ENCODE measurements at regions not wholly inside any gene's neighbourhood (a gene's known extent, or its start where the extent isn't known, plus 50 kb on each side); places are given as distances from the start of the nearest gene placed in this dataset.

GRCh38 chr13:97746649-97747048 is 206.8 kb upstream of the IPO5 start:
- Histone ChIP-seq H2BK5ac (ENCODE audit: low read depth, low read length, poor library complexity, severe bottlenecking) (no peak overlapping the region), H3K27ac (ENCODE audit: insufficient read depth, low read length) (no peak overlapping the region), H3K23ac (ENCODE audit: low read depth, low read length) (no peak overlapping the region), H2BK20ac (ENCODE audit: low read depth, low read length) (no peak overlapping the region), H3K56ac (ENCODE audit: extremely low read depth, insufficient read depth, low read length) (no peak overlapping the region), H2BK120ac (ENCODE audit: low read depth, low read length) (no peak overlapping the region), H3K27me3 (ENCODE audit: control insufficient read depth, insufficient read depth, low read length) (no peaks in the 10 kb centered on the region), H4K20me1 (ENCODE audit: insufficient read depth, low read length) (no peaks in the 10 kb centered on the region), H3K4me2 (ENCODE audit: low read depth, low read length) (no peak overlapping the region), H3K36me3 (ENCODE audit: control insufficient read depth, insufficient read depth, low read length) (no peaks in the 10 kb centered on the region), H3K9me1 (ENCODE audit: insufficient read depth, low read length) (no peaks in the 10 kb centered on the region), H4K5ac (ENCODE audit: low read depth, low read length) (no peak overlapping the region), H2AK5ac (ENCODE audit: low read depth, low read length) (no peak overlapping the region), H2BK15ac (ENCODE audit: low read depth, low read length) (no peak overlapping the region), H3K79me1 (ENCODE audit: low read depth in 1 of 2, low read length in 2 of 2) (no peaks in the 10 kb centered on the region), H2AFZ (replicated peaks; ENCODE audit: low read length, poor library complexity) (no peak overlapping the region), H3K18ac (ENCODE audit: low read depth, low read length) (no peak overlapping the region), H4K91ac (ENCODE audit: insufficient read depth, low read depth, low read length) (no peak overlapping the region), H3K9me3 (ENCODE audit: control insufficient read depth, insufficient read depth, low read length) (no peaks in the 10 kb centered on the region), H3K4ac (ENCODE audit: low read depth, low read length) (no peak overlapping the region), H4K8ac (ENCODE audit: low read depth in 2 of 2, low read length in 2 of 2) (no peak overlapping the region), H2AK9ac (replicated peaks; ENCODE audit: low read depth, low read length, poor library complexity) (no peak overlapping the region), H3K9ac (ENCODE audit: low read depth, low read length) (no peak overlapping the region), H3K14ac (replicated peaks; ENCODE audit: low read depth, low read length) (no peak overlapping the region), H3K4me1 (ENCODE audit: control insufficient read depth, insufficient read depth, low read length) (no peaks in the 10 kb centered on the region), H3K4me3 (ENCODE audit: insufficient read depth, low read depth, low read length) (no peak overlapping the region)
- ChIA-PET CTCF (no interaction called here), POLR2A (ENCODE audit: unreplicated experiment) (no interaction called here)
- DNase-seq (no peak), ATAC-seq (ENCODE audit: low read depth) (no peak)
- no TSS peak for BruUV-seq (replicated peaks)
- WGBS, 2 experiments (ENCODE audit: extremely low coverage in 2 of 2, insufficient read length in 1 of 2): 65% methylated on average over 2 of the region's 6 CpGs; no CpG with 5 or more reads in 1 of the 2 experiments
- dilution Hi-C loops (cut with HindIII; ENCODE audit: low sequenced_read_pairs, unreplicated experiment): no loop called here
- intact Hi-C loops (cut with micrococcal nuclease): no loop called here
- no peak for TF ChIP-seq USF2 (IDR thresholded peaks at IDR 0.05; ENCODE audit: low read depth, low read length)
- TF ChIP-seq NFE2L2 (IDR thresholded peaks at IDR 0.05; ENCODE audit: low read depth, low read length): no peak
- in situ Hi-C loops (cut with MboI; ENCODE audit: low sequenced_read_pairs): no loop called here
